Astrocyte (in vitro differentiated cells and primary cell): ENCODE measurements at regions not wholly inside any gene's neighbourhood (a gene's known extent, or its start where the extent isn't known, plus 50 kb on each side); places are given as distances from the start of the nearest gene placed in this dataset.

Experiments used
- DNase-seq: peaks from one replicate; pipeline ENCODE4 v3.0.0-alpha.2; 2010; ENCODE audit warnings: low read depth
- FAIRE-seq: peaks from 2 replicates; lab custom pipeline; 2011; peaks lifted over from hg19 to GRCh38; lab: Jason Lieb, UNC
- H2AFZ ChIP-seq: 2 replicates; pipeline ENCODE4 v1.6.0; 2012; ENCODE audit warnings: low read depth, low read length, inconsistent platforms
- H3K27ac ChIP-seq: 2 replicates; pipeline ENCODE4 v1.5.1; 2011; ENCODE audit warnings: low read depth, low read length, inconsistent platforms
- H3K27me3 ChIP-seq: 2 replicates; pipeline ENCODE4 v1.6.0; 2011; ENCODE audit warnings: low read length, inconsistent platforms; ENCODE audit not compliant: insufficient read depth
- H3K36me3 ChIP-seq: 2 replicates; pipeline ENCODE4 v1.5.1; 2011; ENCODE audit warnings: low read length, inconsistent platforms; ENCODE audit not compliant: insufficient read depth
- H3K4me1 ChIP-seq: 2 replicates; pipeline ENCODE4 v1.5.1; 2011; ENCODE audit warnings: low read length, inconsistent platforms; ENCODE audit not compliant: insufficient read depth
- H3K4me2 ChIP-seq: 2 replicates; pipeline ENCODE4 v1.6.0; 2012; ENCODE audit warnings: low read length, inconsistent platforms
- H3K4me3 ChIP-seq: 2 replicates; pipeline ENCODE4 v1.5.1; 2011; ENCODE audit warnings: low read depth, mild to moderate bottlenecking, low read length, inconsistent platforms; ENCODE audit not compliant: insufficient read depth
- H3K79me2 ChIP-seq: 2 replicates; pipeline ENCODE4 v1.6.0; 2012; ENCODE audit warnings: mild to moderate bottlenecking, low read length, inconsistent platforms; ENCODE audit not compliant: insufficient read depth
- H3K9ac ChIP-seq: 2 replicates; pipeline ENCODE4 v1.6.0; 2012; ENCODE audit warnings: mild to moderate bottlenecking, low read length, inconsistent platforms
- H3K9me3 ChIP-seq: 2 replicates; pipeline ENCODE4 v1.5.1; 2012; ENCODE audit warnings: low read depth, mild to moderate bottlenecking, low read length, inconsistent platforms; ENCODE audit not compliant: insufficient read depth
- H4K20me1 ChIP-seq: 2 replicates; pipeline ENCODE4 v1.6.0; 2012; ENCODE audit warnings: low read length, inconsistent platforms; ENCODE audit not compliant: insufficient read depth
- H3K27ac Mint-ChIP-seq: one replicate; pipeline ENCODE4 v1.8.0; 2021; ENCODE audit warnings: mild to moderate bottlenecking, mixed read lengths; ENCODE audit not compliant: unreplicated experiment
- H3K27me3 Mint-ChIP-seq: one replicate; pipeline ENCODE4 v1.8.0; 2021; ENCODE audit warnings: low read depth, mixed read lengths; ENCODE audit not compliant: unreplicated experiment
- H3K36me3 Mint-ChIP-seq: one replicate; pipeline ENCODE4 v1.8.0; 2021; ENCODE audit warnings: low read depth, mixed read lengths; ENCODE audit not compliant: unreplicated experiment
- H3K4me1 Mint-ChIP-seq: one replicate; pipeline ENCODE4 v1.8.0; 2021; ENCODE audit warnings: low read depth, mixed read lengths; ENCODE audit not compliant: unreplicated experiment
- H3K4me3 Mint-ChIP-seq: one replicate; pipeline ENCODE4 v1.8.0; 2021; ENCODE audit warnings: mild to moderate bottlenecking, moderate library complexity, mixed read lengths; ENCODE audit not compliant: unreplicated experiment
- H3K9me3 Mint-ChIP-seq: one replicate; pipeline ENCODE4 v1.8.0; 2021; ENCODE audit warnings: mild to moderate bottlenecking, mixed read lengths; ENCODE audit not compliant: unreplicated experiment
- EZH2 ChIP-seq: IDR thresholded peaks from 2 replicates; pipeline ENCODE4 v1.6.1; 2012; ENCODE audit warnings: mild to moderate bottlenecking, low read length, inconsistent platforms; ENCODE audit not compliant: insufficient read depth
- TF ChIP-seq, protein P1 (sequence below): IDR thresholded peaks from 2 replicates; pipeline ENCODE4 v1.5.1; 2011; ENCODE audit warnings: low read depth, mild to moderate bottlenecking, inconsistent platforms, low read length, moderate library complexity; ENCODE audit not compliant: insufficient read depth

DNA sequence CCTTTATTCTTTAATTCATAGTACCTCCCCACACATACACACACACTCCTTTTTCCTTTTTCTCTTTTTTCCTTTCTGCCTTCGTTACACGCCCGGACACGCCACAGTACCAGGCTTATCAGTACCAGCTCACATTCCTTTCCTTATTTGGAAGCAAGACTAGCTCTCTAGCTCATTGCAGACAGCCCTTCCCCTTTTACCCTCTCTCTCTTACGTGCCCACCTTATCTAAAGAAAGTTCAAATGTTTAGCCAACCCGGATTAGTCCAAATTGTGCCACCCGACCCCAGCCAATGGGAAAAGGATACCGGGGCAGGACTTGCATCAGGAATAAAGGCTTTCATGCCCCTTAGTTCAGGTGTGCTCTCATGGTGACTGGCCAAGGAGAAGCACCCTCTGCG, 194.7 kb upstream of the VCX3A start:
- H3K4me1 ChIP-seq: no peaks in the 10 kb centered on the region
- no peak overlapping the region for H3K9ac ChIP-seq
- no peak for FAIRE-seq
- H3K27ac ChIP-seq: no peak overlapping the region
- no peaks in the 10 kb centered on the region for H3K27me3 Mint-ChIP-seq
- no peak overlapping the region for H2AFZ ChIP-seq
- H4K20me1 ChIP-seq: no peaks in the 10 kb centered on the region
- no peaks in the 10 kb centered on the region for H3K9me3 Mint-ChIP-seq
- H3K27me3 ChIP-seq: no peaks in the 10 kb centered on the region
- no peaks in the 10 kb centered on the region for H3K79me2 ChIP-seq
- DNase-seq: no peak
- H3K9me3 ChIP-seq: no peaks in the 10 kb centered on the region
- peaks cover 4% of the 10 kb centered on the region for H3K4me1 Mint-ChIP-seq
- H3K27ac Mint-ChIP-seq: peak overlapping the region; percentile 75
- H3K4me3 ChIP-seq: no peak overlapping the region
- H3K4me2 ChIP-seq: no peak overlapping the region
- H3K4me3 Mint-ChIP-seq: no peak overlapping the region
- H3K36me3 ChIP-seq: no peaks in the 10 kb centered on the region
- TF ChIP-seq, protein P1, sequence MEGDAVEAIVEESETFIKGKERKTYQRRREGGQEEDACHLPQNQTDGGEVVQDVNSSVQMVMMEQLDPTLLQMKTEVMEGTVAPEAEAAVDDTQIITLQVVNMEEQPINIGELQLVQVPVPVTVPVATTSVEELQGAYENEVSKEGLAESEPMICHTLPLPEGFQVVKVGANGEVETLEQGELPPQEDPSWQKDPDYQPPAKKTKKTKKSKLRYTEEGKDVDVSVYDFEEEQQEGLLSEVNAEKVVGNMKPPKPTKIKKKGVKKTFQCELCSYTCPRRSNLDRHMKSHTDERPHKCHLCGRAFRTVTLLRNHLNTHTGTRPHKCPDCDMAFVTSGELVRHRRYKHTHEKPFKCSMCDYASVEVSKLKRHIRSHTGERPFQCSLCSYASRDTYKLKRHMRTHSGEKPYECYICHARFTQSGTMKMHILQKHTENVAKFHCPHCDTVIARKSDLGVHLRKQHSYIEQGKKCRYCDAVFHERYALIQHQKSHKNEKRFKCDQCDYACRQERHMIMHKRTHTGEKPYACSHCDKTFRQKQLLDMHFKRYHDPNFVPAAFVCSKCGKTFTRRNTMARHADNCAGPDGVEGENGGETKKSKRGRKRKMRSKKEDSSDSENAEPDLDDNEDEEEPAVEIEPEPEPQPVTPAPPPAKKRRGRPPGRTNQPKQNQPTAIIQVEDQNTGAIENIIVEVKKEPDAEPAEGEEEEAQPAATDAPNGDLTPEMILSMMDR: no peak
- TF ChIP-seq EZH2: no peak
- no peaks in the 10 kb centered on the region for H3K36me3 Mint-ChIP-seq

- no peaks in the 10 kb centered on the region for H3K4me1 ChIP-seq
- no peaks in the 10 kb centered on the region for H3K79me2 ChIP-seq
- H3K27ac ChIP-seq: no peak overlapping the region
- Mint-ChIP-seq H3K27ac (no peak overlapping the region), H3K4me1 (no peaks in the 10 kb centered on the region), H3K36me3 (no peaks in the 10 kb centered on the region), H3K4me3 (no peak overlapping the region), H3K27me3 (no peaks in the 10 kb centered on the region), H3K9me3 (no peaks in the 10 kb centered on the region)
- H3K4me3 ChIP-seq: no peak overlapping the region
- no peaks in the 10 kb centered on the region for H3K27me3 ChIP-seq
- no peaks in the 10 kb centered on the region for H3K9me3 ChIP-seq
- no peak for DNase-seq
- H3K9ac ChIP-seq: no peak overlapping the region
- no peaks in the 10 kb centered on the region for H3K36me3 ChIP-seq
- FAIRE-seq: no peak
- no peak overlapping the region for H2AFZ ChIP-seq
- H3K4me2 ChIP-seq: no peak overlapping the region
- H4K20me1 ChIP-seq: no peaks in the 10 kb centered on the region
- TF ChIP-seq EZH2: no peak
- TF ChIP-seq, protein P1: no peak
Measured at GRCh38 chrX:6718766-6719165, 183.8 kb upstream of the VCX3A start.

DNA sequence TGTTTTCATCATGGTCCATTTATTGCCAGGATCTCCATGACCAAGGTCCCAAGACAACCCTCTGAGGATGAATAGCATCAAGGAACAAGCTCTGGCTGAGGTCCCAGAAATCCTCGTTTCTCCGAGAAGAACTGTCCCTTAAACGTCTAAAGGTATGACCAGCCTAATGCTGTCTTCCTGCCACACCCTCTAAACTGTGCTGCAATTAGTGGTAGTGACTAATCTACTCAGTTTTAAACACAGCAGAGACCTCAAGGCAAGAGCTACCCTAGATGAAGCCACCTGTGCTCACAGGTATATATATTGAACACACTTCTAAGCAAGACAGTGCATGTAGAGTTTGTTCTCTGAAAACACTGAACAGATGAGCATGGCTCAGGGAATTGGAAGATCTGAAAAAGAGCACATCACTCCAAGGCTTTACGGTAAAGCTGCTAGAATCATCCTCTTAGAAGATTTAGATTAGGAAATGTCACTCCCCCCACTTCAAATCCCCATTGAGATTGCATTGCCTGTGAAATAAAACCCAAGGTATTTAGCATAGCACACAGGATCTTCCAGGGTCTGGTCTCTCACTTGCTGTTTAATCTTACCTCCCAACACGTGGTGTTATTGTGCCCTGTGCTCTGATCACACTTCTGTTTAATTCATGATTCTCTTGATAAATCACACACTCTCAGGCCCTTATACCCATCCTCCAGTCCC, 173.9 kb upstream of the VCX3A start:
- Histone ChIP-seq H3K79me2 (no peaks in the 10 kb centered on the region), H3K4me3 (no peak overlapping the region), H3K4me1 (no peaks in the 10 kb centered on the region), H3K27me3 (no peaks in the 10 kb centered on the region), H3K9me3 (no peaks in the 10 kb centered on the region), H3K36me3 (no peaks in the 10 kb centered on the region), H3K27ac (no peak overlapping the region), H4K20me1 (no peaks in the 10 kb centered on the region), H3K9ac (no peak overlapping the region), H2AFZ (no peak overlapping the region), H3K4me2 (no peak overlapping the region)
- DNase-seq: no peak
- peak; percentile 5 for FAIRE-seq
- no peaks in the 10 kb centered on the region for H3K9me3 Mint-ChIP-seq
- H3K4me1 Mint-ChIP-seq: peaks cover 7% of the 10 kb centered on the region
- no peaks in the 10 kb centered on the region for H3K36me3 Mint-ChIP-seq
- H3K27me3 Mint-ChIP-seq: no peaks in the 10 kb centered on the region
- TF ChIP-seq, protein P1: no peak
- no peak for TF ChIP-seq EZH2
- H3K4me3 Mint-ChIP-seq: no peak overlapping the region
- H3K27ac Mint-ChIP-seq: no peak overlapping the region
